ENCODE measurements at regions not wholly inside any gene's neighbourhood (a gene's known extent, or its start where the extent isn't known, plus 50 kb on each side); places are given as distances from the start of the nearest gene placed in this dataset.
"Not testable (repeated sequence)": the region's sequence is repeated elsewhere in the genome, so short reads cannot be mapped to it uniquely, and the experiment has no call there.

DNA sequence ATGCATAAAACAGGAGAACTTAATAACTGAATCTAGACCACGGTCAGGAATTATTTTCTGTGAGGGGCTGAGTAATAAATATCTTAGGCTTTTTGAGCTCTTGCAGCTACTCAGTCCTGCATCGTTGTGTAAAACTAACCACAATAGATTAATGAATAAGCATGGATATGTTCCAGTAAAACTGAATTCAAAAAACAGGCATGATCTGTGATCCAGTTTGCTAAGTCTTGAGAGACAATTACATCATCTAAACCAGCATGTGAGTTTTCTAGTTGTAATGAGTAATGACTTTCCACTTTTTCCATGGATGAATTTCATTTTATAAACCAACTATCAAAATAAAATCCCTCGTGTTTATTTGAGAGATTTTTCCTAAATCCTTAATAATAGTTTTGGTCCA is 336.8 kb downstream of the RFPL4B start:
- Mint-ChIP-seq H3K4me3 (no peak overlapping the region), H3K4me1 (ENCODE audit: low read depth) (peaks cover 37% of the 10 kb centered on the region), H3K9me3 (peaks cover 7% of the 10 kb centered on the region; the same call in 1 of the 2 replicates), H3K36me3 (ENCODE audit: low read depth) (no peaks in the 10 kb centered on the region), H3K27me3 (ENCODE audit: insufficient read depth) (no peaks in the 10 kb centered on the region), H3K27ac (peak overlapping the region; percentile 67; the same call in 1 of the 2 replicates)
- TF ChIP-seq, protein P1, sequence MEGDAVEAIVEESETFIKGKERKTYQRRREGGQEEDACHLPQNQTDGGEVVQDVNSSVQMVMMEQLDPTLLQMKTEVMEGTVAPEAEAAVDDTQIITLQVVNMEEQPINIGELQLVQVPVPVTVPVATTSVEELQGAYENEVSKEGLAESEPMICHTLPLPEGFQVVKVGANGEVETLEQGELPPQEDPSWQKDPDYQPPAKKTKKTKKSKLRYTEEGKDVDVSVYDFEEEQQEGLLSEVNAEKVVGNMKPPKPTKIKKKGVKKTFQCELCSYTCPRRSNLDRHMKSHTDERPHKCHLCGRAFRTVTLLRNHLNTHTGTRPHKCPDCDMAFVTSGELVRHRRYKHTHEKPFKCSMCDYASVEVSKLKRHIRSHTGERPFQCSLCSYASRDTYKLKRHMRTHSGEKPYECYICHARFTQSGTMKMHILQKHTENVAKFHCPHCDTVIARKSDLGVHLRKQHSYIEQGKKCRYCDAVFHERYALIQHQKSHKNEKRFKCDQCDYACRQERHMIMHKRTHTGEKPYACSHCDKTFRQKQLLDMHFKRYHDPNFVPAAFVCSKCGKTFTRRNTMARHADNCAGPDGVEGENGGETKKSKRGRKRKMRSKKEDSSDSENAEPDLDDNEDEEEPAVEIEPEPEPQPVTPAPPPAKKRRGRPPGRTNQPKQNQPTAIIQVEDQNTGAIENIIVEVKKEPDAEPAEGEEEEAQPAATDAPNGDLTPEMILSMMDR (IDR thresholded peaks at IDR 0.05): no peak
- peak; percentile 82 for DNase-seq

DNA sequence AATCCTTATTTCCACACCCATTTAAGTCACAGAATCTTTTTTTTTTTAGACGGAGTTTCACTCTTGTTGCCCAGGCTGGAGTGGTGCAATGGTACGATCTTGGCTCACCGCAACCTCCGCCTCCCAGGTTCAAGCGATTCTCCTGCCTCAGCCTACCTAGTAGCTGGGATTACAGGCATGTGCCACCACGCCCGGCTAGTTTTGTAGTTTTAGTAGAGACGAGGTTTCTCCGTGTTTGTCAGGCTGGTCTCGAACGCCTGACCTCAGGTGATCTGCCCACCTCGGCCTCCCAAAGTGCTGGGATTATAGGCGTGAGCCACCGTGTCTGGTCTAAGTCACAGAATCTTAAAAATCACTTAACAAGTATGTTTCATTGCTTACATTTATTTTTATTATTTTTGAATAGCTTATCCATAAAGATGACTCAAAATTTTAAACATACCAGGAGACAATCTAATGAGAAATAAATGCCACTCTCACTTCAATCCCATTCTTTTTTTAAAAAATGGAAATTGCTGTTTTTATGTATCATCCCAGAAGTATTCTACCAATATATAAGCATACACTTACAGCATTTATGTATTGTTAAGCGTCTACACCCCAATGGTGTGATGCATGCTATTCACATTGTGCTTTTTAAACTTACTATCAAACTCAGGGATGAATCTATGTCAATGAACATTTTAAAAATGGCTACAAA is 338.5 kb downstream of the RFPL4B start:
- not testable (repeated sequence) for H3K36me3 Mint-ChIP-seq (ENCODE audit: low read depth); H3K27me3 Mint-ChIP-seq (ENCODE audit: insufficient read depth); DNase-seq; H3K27ac Mint-ChIP-seq; H3K4me3 Mint-ChIP-seq
- Mint-ChIP-seq H3K4me1 (ENCODE audit: low read depth) (peaks cover 31% of the 10 kb centered on the region), H3K9me3 (peaks cover 11% of the 10 kb centered on the region; the same call in 1 of the 2 replicates)

DNA sequence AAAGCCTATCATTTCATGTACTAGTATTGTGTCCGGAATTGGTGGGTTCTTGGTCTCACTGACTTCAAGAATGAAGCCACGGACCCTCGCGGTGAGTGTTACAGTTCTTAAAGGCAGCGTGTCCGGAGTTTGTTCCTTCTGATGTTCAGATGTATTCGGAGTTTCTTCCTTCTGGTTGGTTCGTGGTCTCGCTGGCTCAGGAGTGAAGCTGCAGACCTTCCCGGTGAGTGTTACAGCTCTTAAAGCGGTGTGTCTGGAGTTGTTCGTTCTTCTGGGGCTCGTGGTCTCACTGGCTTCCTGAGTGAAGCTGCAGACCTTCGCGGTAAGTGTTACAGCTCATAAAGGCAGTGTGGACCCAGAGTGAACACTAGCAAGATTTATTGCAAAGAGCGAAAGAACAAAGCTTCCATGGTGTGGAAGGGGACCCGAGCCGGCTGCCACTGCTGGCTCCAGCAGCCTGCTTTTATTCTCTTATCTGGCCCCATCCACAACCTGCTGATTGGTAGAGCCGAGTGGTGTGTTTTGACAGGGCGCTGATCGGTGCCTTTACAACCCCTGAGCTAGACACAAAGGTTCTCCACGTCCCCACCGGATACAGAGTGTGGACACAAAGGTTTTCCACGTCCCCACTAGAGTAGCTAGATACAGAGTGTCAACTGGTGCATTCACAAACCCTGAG is 341.5 kb downstream of the RFPL4B start:
- not testable (repeated sequence) for H3K4me3 Mint-ChIP-seq; DNase-seq; H3K27me3 Mint-ChIP-seq (ENCODE audit: insufficient read depth); H3K36me3 Mint-ChIP-seq (ENCODE audit: low read depth); H3K27ac Mint-ChIP-seq
- H3K9me3 Mint-ChIP-seq: peaks cover 11% of the 10 kb centered on the region; the same call in 1 of the 2 replicates
- H3K4me1 Mint-ChIP-seq (ENCODE audit: low read depth): peaks cover 35% of the 10 kb centered on the region

DNA sequence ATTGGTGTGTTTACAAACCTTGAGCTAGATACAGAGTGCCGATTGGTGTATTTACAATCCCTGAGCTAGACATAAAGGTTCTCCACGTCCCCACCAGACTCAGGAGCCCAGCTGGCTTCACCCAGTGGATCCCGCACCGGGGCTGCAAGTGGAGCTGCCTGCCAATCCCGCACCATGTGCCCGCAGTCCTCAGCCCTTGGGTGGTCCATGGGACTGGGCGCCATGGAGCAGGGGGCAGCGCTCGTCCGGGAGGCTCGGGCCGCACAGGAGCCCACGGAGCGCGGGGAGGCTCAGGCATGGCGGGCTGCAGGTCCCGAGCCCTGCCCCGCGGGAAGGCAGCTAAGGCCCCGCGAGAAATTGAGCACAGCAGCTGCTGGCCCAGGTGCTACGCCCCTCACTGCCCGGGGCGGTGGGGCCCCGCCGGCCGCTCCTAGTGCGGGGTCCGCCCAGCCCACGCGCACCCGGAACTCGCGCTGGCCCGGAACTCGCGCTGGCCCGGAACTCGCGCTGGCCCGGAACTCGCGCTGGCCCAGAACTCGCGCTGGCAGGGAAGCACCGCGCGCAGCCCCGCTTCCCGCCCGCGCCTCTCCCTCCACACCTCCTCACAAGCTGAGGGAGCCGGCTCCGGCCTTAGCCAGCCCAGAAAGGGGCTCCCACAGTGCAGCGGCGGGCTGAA is 342.2 kb downstream of the RFPL4B start:
- peaks cover 28% of the 10 kb centered on the region for H3K4me1 Mint-ChIP-seq (ENCODE audit: low read depth)
- H3K36me3 Mint-ChIP-seq (ENCODE audit: low read depth); H3K27me3 Mint-ChIP-seq (ENCODE audit: insufficient read depth); H3K4me3 Mint-ChIP-seq; DNase-seq; H3K27ac Mint-ChIP-seq: not testable (repeated sequence)
- peaks cover 11% of the 10 kb centered on the region; the same call in 1 of the 2 replicates for H3K9me3 Mint-ChIP-seq

DNA sequence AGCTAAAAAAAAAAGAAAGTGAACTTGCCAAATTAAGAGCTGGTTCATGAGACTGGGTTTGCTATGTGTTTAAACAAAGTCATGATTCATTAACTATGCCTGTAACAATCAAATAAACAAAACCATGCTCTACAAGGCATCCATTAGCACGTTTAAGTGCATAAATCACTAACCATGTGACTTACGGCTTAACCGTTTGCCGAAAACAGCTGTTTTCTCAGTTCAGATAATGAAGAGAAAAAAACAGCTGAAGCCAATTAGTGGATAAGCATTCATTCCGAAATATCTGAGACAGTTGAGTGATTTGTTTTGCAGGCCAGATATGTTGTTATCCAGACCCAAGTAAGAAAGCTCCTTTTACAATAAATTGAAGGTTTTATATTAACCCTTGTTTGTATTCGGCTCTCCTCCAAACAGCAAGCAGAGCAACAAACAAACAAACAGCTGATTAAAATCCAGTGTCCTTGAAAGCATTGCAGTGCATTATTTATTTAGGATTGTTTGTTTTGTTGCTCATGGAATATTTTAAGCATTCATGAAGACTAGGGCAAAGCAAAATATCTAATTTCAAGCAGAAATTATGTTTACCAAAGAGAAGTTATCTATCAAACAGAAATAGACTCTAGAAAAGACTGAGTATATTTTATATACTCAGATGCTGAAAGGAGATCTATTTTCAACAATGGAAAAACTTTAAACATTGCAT is 343.5 kb downstream of the RFPL4B start:
- peak overlapping the region; percentile 34 for H3K27ac Mint-ChIP-seq
- peaks cover 11% of the 10 kb centered on the region; the same call in 1 of the 2 replicates for H3K9me3 Mint-ChIP-seq
- peak; percentile 28 for DNase-seq
- TF ChIP-seq, protein P1 (IDR thresholded peaks at IDR 0.05): no peak
- H3K4me3 Mint-ChIP-seq: peak overlapping the region; percentile 58
- H3K36me3 Mint-ChIP-seq (ENCODE audit: low read depth): no peaks in the 10 kb centered on the region
- H3K4me1 Mint-ChIP-seq (ENCODE audit: low read depth): peaks cover 24% of the 10 kb centered on the region
- no peaks in the 10 kb centered on the region for H3K27me3 Mint-ChIP-seq (ENCODE audit: insufficient read depth)

DNA sequence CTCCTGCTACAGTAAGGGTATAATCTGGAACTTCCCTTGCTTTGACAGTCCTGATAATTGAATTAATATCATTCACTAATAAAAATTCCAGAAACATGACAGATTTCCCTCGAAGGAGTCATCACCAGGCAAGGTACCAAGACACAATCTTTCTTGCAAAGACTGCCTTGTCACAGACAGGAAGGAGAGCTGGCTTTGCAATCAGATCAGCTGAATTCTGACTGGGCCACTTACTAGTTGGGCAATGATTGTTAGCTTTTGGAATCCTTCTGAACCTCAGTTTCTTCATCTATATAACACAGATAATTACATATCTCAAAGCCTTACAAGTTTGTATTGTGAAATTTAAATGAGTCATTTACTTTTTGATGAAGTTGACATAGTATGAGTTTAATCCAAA is 344.2 kb downstream of the RFPL4B start:
- peak overlapping the region; percentile 58; the same call in 1 of the 2 replicates for H3K4me3 Mint-ChIP-seq
- H3K9me3 Mint-ChIP-seq: peaks cover 11% of the 10 kb centered on the region; the same call in 1 of the 2 replicates
- H3K27me3 Mint-ChIP-seq (ENCODE audit: insufficient read depth): no peaks in the 10 kb centered on the region

More for the DNA sequence above, 344.2 kb downstream of the RFPL4B start:
- H3K36me3 Mint-ChIP-seq (ENCODE audit: low read depth): no peaks in the 10 kb centered on the region
- peak overlapping the region; percentile 34 for H3K27ac Mint-ChIP-seq
- peak; percentile 88 for DNase-seq
- TF ChIP-seq, protein P1 (IDR thresholded peaks at IDR 0.05): no peak
- peaks cover 24% of the 10 kb centered on the region for H3K4me1 Mint-ChIP-seq (ENCODE audit: low read depth)

Measured in HFFc6 (cell line).